Cardiac fibroblast (primary cell): ENCODE measurements at regions not wholly inside any gene's neighbourhood (a gene's known extent, or its start where the extent isn't known, plus 50 kb on each side); places are given as distances from the start of the nearest gene placed in this dataset.

ENCODE experiments used
- DNase-seq, 2 donors: peaks; one replicate each; pipeline versions ENCODE4 v3.0.0 to v3.0.0-alpha.2; 2010; ENCODE audit warnings: low read depth in 2 of 2
- H3K4me3 ChIP-seq, 2 donors: replicated peaks in 1 of 2; 1 replicate in 1 of 2; 2 replicates in 1 of 2; pipeline ENCODE4 v1.5.1; 2011; ENCODE audit warnings: low read depth in 2 of 2, low read length in 2 of 2, mild to moderate bottlenecking in 2 of 2, moderate library complexity in 1 of 2
- TF ChIP-seq, protein P1 (sequence below): IDR thresholded peaks from one replicate; pipeline ENCODE4 v1.5.1; 2011; ENCODE audit warnings: low read depth, mild to moderate bottlenecking, low read length, inconsistent platforms

DNA sequence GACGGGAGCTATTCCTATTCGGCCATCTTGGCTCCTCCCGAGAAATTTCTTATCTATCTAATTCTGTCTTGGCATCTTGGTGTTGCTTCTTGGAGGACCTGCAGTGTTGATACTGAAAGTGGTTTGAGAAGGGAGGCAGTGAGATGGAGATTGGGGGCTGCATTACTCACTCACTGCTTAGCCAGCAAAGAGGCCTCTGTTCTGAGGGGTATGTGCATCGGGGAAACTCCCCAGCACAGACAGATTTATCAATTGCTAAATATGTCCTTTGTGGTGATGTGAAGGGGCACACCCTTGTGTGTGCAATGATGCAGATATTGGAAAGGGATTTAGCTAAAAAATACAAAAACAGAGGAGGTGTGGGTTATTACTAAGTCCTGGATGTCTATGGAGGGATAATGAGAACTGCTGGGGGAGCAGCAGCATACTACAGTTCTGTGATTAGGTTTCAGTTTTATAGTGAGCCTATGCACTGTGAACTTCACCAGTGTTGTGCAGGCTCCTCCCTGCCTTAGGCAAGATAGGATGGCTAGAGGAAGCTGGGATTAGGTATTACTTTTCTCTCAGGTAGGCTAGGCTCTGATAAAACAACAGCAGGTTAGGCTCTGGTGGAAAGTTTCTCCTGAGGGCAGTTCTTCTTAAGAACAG, 279.0 kb downstream of the HS3ST1 start:
- H3K4me3 ChIP-seq: no peak overlapping the region
- no peak for DNase-seq

DNA sequence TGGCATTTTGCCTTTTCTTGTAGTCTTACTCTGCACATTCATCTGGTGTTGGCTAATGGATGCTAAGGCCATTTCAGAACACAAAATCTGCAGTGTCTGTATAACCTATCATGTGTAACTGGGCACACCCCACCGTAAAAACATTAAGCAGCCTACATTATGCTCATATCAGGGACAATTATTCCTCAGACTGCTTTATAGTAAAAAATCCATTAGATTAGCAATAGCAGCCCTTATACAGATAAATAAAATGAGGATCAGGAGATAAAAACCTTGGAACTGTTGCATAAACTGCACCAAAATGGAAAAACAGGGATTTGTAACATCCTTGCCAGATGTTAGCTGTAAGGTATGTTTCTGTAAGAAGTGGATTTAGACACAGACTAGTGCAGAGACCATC, 288.8 kb downstream of the HS3ST1 start:
- DNase-seq: no peak
- no peak overlapping the region for H3K4me3 ChIP-seq
- TF ChIP-seq, protein P1, sequence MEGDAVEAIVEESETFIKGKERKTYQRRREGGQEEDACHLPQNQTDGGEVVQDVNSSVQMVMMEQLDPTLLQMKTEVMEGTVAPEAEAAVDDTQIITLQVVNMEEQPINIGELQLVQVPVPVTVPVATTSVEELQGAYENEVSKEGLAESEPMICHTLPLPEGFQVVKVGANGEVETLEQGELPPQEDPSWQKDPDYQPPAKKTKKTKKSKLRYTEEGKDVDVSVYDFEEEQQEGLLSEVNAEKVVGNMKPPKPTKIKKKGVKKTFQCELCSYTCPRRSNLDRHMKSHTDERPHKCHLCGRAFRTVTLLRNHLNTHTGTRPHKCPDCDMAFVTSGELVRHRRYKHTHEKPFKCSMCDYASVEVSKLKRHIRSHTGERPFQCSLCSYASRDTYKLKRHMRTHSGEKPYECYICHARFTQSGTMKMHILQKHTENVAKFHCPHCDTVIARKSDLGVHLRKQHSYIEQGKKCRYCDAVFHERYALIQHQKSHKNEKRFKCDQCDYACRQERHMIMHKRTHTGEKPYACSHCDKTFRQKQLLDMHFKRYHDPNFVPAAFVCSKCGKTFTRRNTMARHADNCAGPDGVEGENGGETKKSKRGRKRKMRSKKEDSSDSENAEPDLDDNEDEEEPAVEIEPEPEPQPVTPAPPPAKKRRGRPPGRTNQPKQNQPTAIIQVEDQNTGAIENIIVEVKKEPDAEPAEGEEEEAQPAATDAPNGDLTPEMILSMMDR: no peak

More for the DNA sequence above, 279.0 kb downstream of the HS3ST1 start:
- TF ChIP-seq, protein P1: no peak

DNA sequence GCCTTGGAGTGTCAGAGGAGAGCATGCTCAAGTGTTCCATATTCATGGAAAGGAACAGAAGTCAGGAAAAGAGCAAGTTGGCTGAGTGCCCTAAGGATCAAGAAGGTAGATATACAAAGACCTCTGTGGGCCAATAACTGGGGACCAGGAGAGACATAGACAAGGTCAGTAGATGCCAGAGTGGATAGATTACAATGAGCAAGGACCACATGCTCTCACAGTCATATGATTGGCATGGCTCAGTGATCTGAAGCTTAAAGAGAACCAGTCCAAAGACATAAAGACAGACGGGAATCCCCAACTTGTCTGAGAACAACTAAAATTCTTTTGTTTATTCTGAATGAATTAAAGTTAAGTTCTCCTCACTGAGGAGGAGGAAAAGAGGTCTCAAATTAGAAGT, 289.7 kb downstream of the HS3ST1 start:
- DNase-seq: no peak
- TF ChIP-seq, protein P1: no peak
- H3K4me3 ChIP-seq: no peak overlapping the region

DNA sequence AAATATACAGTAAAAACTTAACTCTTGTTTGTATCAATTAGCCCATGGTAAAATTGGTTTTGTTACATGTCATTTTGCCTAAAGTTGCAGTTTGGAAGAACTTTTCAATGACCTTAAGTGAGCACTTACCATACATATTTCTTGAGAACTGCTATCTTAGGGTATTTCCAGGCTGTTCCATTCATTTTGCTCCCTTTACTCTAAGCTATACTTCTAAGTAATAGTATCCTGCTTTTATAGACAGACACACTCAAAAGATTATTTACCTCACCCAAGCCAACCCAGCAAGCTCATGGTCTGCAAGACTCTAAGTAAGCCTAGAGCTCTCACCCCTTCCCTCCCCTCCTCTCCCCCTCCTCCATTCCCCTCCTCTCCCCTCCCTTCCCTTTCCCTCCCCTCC, 294.0 kb downstream of the HS3ST1 start:
- TF ChIP-seq, protein P1: no peak
- no peak overlapping the region for H3K4me3 ChIP-seq
- no peak for DNase-seq

DNA sequence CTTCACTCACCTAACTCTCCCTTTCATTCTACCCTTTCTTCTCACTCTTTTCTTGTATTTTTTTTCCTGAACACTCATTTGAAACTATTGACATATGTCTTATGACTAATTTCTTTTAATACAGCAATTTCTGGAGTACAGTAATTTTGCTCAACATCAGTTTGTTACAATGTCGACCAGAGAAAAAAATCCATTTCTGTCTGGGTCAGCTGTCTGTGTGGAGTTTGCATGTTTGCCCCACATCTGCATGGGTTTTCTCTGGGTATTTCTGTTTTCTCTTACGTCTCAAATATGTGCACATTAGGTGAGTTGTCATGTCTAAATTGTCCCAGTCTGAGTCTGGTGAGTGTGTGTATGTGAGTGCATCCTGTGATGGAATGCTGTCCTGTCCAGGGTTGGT, 294.8 kb downstream of the HS3ST1 start:
- TF ChIP-seq, protein P1: no peak
- H3K4me3 ChIP-seq: no peak overlapping the region
- no peak for DNase-seq

DNA sequence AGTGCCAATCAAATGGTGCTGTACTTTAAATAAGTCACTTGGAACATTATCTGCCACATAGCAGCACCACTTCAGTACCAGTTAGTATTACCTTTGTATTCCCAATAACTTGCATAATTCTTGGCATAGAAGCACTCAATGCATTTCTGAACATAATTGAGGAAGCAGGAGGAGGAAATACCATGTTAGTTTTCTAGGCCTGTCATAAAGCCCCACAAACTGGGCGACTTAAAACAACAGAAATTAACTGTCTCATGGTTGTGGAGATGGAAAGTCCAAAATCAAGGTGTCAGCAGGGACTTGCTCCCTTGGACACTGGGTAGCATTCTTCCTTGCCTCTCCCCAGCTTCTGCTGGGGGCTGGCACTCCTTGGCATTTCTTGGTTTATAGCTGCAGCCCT, 296.2 kb downstream of the HS3ST1 start:
- H3K4me3 ChIP-seq: no peak overlapping the region
- no peak for DNase-seq
- TF ChIP-seq, protein P1: no peak

DNA sequence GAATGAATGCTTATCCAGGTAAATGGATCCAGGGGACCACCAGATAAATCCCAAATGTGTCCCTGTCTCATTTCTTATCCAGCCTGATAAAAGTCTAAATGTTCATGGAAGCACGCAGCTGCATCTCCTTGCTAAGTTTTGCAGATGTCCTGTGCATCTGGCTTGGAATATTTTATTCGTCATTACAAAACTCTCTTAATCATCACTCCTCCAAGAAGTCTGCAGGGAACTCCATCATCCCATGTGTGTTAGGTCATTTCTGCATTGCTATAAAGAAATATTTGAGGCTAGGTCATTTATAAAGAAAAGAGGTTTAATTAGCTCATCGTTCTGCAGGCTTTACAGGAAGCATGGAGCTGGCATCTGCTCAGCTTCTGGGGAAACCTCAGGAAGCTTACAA, 297.2 kb downstream of the HS3ST1 start:
- TF ChIP-seq, protein P1: no peak
- no peak overlapping the region for H3K4me3 ChIP-seq
- no peak for DNase-seq
